Hepatocyte (in vitro differentiated cells): ENCODE measurements at regions not wholly inside any gene's neighbourhood (a gene's known extent, or its start where the extent isn't known, plus 50 kb on each side); places are given as distances from the start of the nearest gene placed in this dataset.
"Not testable (repeated sequence)": the region's sequence is repeated elsewhere in the genome, so short reads cannot be mapped to it uniquely, and the experiment has no call there.

Experiments
- DNase-seq: peaks from one replicate; pipeline ENCODE4 v3.0.0-alpha.2; 2016; ENCODE audit warnings: low spot score
- H2AFZ ChIP-seq: fragments of 200-600 bp; sonication (generic); 2 replicates; pipeline ENCODE4 v1.6.0; 2016; ENCODE audit warnings: antibody characterized with exemption, mild to moderate bottlenecking
- H3K27ac ChIP-seq: fragments of 200-600 bp; sonication (generic); 2 replicates; pipeline ENCODE4 v1.5.1; 2016; ENCODE audit warnings: mild to moderate bottlenecking
- H3K27me3 ChIP-seq: fragments of 200-600 bp; sonication (generic); 2 replicates; pipeline ENCODE4 v1.6.1; 2016
- H3K36me3 ChIP-seq: fragments of 200-600 bp; sonication (generic); replicated peaks from 2 replicates; pipeline ENCODE4 v1.5.1; 2016; ENCODE audit warnings: low read depth; ENCODE audit not compliant: insufficient read depth
- H3K4me1 ChIP-seq: fragments of 200-600 bp; sonication (generic); 2 replicates; pipeline ENCODE4 v1.5.1; 2016; ENCODE audit warnings: mild to moderate bottlenecking, moderate library complexity; ENCODE audit not compliant: insufficient read depth
- H3K4me2 ChIP-seq: fragments of 200-600 bp; sonication (generic); 2 replicates; pipeline ENCODE4 v1.6.0; 2016
- H3K4me3 ChIP-seq: fragments of 200-600 bp; sonication (generic); 2 replicates; pipeline ENCODE4 v1.5.1; 2016; ENCODE audit warnings: mild to moderate bottlenecking
- H3K79me2 ChIP-seq: fragments of 200-600 bp; sonication (generic); 2 replicates; pipeline ENCODE4 v1.6.0; 2017; ENCODE audit warnings: mild to moderate bottlenecking
- H3K9me2 ChIP-seq: fragments of 200-600 bp; sonication (generic); replicated peaks from 2 replicates; pipeline ENCODE4 v1.6.0; 2017; ENCODE audit warnings: mild to moderate bottlenecking; ENCODE audit not compliant: insufficient read depth
- H3K9me3 ChIP-seq: fragments of 200-600 bp; sonication (generic); 2 replicates; pipeline ENCODE4 v1.5.1; 2016; ENCODE audit warnings: low read depth, mild to moderate bottlenecking
- H4K20me1 ChIP-seq: fragments of 200-600 bp; sonication (generic); 2 replicates; pipeline ENCODE4 v1.6.0; 2016; ENCODE audit warnings: mild to moderate bottlenecking; ENCODE audit not compliant: insufficient read depth, poor library complexity, severe bottlenecking
- CTCF ChIP-seq: fragments of 200-600 bp; sonication (generic); IDR thresholded peaks from 2 replicates; pipeline ENCODE4 v1.5.1; 2016; ENCODE audit warnings: antibody characterized with exemption, mild to moderate bottlenecking; ENCODE audit not compliant: poor library complexity
- EZH2 ChIP-seq: fragments of 200-600 bp; sonication (generic); IDR thresholded peaks from 2 replicates; pipeline ENCODE4 v1.6.1; 2016; ENCODE audit warnings: antibody characterized with exemption, mild to moderate bottlenecking, borderline replicate concordance
- EZH2phosphoT487 ChIP-seq: fragments of 200-600 bp; sonication (generic); IDR thresholded peaks from one replicate; pipeline ENCODE4 v1.6.1; 2018; ENCODE audit warnings: antibody characterized with exemption, mild to moderate bottlenecking, low read depth, moderate library complexity; ENCODE audit not compliant: unreplicated experiment, severe bottlenecking
- WGBS: methylation state at CpG from one replicate; pipeline ENCODE4 v1.1.6; 2016; ENCODE audit warnings: low lambda C conversion rate; ENCODE audit errors: missing lambda C conversion rate; 5-methylcytosine and 5-hydroxymethylcytosine counted together

DNA sequence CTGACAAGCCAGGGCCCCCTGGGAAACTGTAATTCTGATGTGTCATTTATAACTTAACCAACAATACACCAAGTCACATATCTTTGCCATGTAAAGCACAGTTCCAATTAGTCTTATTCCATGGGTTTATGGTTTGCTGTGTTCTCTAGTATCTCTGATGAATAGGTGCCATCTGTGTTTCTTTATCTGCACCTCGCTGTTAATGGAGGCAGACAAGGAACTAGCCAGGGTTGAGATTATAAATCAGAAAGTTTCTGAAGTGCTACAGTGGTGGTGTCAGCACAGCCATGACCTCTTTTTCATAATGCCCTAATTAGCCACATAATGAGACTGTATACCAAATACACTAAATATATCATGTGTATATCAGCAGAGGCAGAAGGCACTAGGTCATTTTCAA lies 866.4 kb downstream of the PLOD2 start:
- DNase-seq: no peak
- H4K20me1 ChIP-seq: no peaks in the 10 kb centered on the region
- no peaks in the 10 kb centered on the region for H3K79me2 ChIP-seq
- no peaks in the 10 kb centered on the region for H3K9me2 ChIP-seq
- no peaks in the 10 kb centered on the region for H3K36me3 ChIP-seq
- no peak overlapping the region for H3K4me2 ChIP-seq
- no peak for TF ChIP-seq CTCF
- no peak for TF ChIP-seq EZH2
- no peak for TF ChIP-seq EZH2phosphoT487
- WGBS: 47% methylated on average over 1 of the region's 1 CpG
- no peaks in the 10 kb centered on the region for H3K9me3 ChIP-seq
- H3K4me3 ChIP-seq: no peak overlapping the region
- no peaks in the 10 kb centered on the region for H3K27me3 ChIP-seq
- H3K4me1 ChIP-seq: no peaks in the 10 kb centered on the region
- H2AFZ ChIP-seq: no peak overlapping the region
- no peak overlapping the region for H3K27ac ChIP-seq

- H3K27ac ChIP-seq: no peak overlapping the region
- H3K36me3 ChIP-seq: no peaks in the 10 kb centered on the region
- TF ChIP-seq EZH2 (no peak), EZH2phosphoT487 (no peak), CTCF (no peak)
- H3K4me1 ChIP-seq: no peaks in the 10 kb centered on the region
- H3K4me2 ChIP-seq: no peak overlapping the region
- H2AFZ ChIP-seq: no peak overlapping the region
- H3K4me3 ChIP-seq: no peak overlapping the region
- DNase-seq: no peak
- H3K9me3 ChIP-seq: no peaks in the 10 kb centered on the region
- no peaks in the 10 kb centered on the region for H3K27me3 ChIP-seq
- no peaks in the 10 kb centered on the region for H3K79me2 ChIP-seq
- no peaks in the 10 kb centered on the region for H3K9me2 ChIP-seq
- no peaks in the 10 kb centered on the region for H4K20me1 ChIP-seq
Measured at GRCh38 chr3:145307272-145307671, 853.7 kb downstream of the PLOD2 start.

GRCh38 chr3:145313751-145314150 lies 847.2 kb downstream of the PLOD2 start:
- Histone ChIP-seq H3K36me3 (no peaks in the 10 kb centered on the region), H2AFZ (no peak overlapping the region), H3K27ac (no peak overlapping the region), H3K4me1 (no peaks in the 10 kb centered on the region), H3K9me3 (no peaks in the 10 kb centered on the region), H3K79me2 (no peaks in the 10 kb centered on the region), H3K4me3 (no peak overlapping the region), H4K20me1 (no peaks in the 10 kb centered on the region), H3K4me2 (no peak overlapping the region), H3K9me2 (no peaks in the 10 kb centered on the region), H3K27me3 (no peaks in the 10 kb centered on the region)
- WGBS: 64% methylated on average over 2 of the region's 2 CpGs
- DNase-seq: no peak
- TF ChIP-seq EZH2phosphoT487: no peak
- TF ChIP-seq CTCF: no peak
- TF ChIP-seq EZH2: no peak

GRCh38 chr3:145316253-145316652 lies 844.7 kb downstream of the PLOD2 start:
- not testable (repeated sequence) for H3K4me1 ChIP-seq, H3K79me2 ChIP-seq, H3K36me3 ChIP-seq, H2AFZ ChIP-seq, H3K4me3 ChIP-seq, H3K27ac ChIP-seq, H4K20me1 ChIP-seq, H3K9me2 ChIP-seq, H3K27me3 ChIP-seq, H3K4me2 ChIP-seq, DNase-seq, H3K9me3 ChIP-seq
- 66% methylated on average over 4 of the region's 4 CpGs for WGBS
